Kidney epithelial cell (primary cell): ENCODE measurements at regions not wholly inside any gene's neighbourhood (a gene's known extent, or its start where the extent isn't known, plus 50 kb on each side); places are given as distances from the start of the nearest gene placed in this dataset.

ENCODE experiments used
- DNase-seq: peaks from one replicate; pipeline ENCODE4 v3.0.0-alpha.2; 2010; ENCODE audit warnings: low read depth
- H3K27me3 ChIP-seq: 2 replicates; pipeline ENCODE4 v1.6.0; 2011; ENCODE audit warnings: low read length; ENCODE audit not compliant: control insufficient read depth, insufficient read depth
- H3K36me3 ChIP-seq: 2 replicates; pipeline ENCODE4 v1.5.1; 2011; ENCODE audit warnings: low read length; ENCODE audit not compliant: control insufficient read depth, insufficient read depth
- H3K4me3 ChIP-seq: 2 replicates; pipeline ENCODE4 v1.5.1; 2011; ENCODE audit warnings: low read depth, mild to moderate bottlenecking, control low read depth, low read length
- TF ChIP-seq, protein P1 (sequence below): IDR thresholded peaks from 2 replicates; pipeline ENCODE4 v1.5.1; 2011; ENCODE audit warnings: mild to moderate bottlenecking, moderate library complexity, low read length, control low read depth, inconsistent platforms; ENCODE audit not compliant: insufficient read depth, poor library complexity, severe bottlenecking

DNA sequence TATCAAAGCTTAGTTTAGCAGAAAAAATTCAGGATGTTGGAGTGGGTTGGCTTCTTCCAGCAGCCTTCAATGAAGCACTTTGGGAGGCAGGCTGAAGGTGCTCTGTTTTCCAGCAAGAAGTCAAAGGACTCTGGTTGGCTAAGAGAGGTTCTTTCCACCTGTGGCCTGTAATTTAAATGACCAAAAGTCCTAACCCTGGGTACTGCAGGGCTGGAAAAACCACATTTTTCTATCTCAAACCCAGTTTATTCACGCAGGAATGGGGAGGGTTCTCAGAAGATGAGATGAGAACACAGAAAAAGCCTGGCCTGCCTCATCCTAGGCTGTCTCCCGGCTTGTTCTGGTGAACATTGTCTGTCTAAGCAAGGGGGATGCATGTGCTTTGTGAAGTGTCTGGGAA lies 68.6 kb upstream of the ZFHX3 start:
- no peaks in the 10 kb centered on the region for H3K27me3 ChIP-seq
- TF ChIP-seq, protein P1, sequence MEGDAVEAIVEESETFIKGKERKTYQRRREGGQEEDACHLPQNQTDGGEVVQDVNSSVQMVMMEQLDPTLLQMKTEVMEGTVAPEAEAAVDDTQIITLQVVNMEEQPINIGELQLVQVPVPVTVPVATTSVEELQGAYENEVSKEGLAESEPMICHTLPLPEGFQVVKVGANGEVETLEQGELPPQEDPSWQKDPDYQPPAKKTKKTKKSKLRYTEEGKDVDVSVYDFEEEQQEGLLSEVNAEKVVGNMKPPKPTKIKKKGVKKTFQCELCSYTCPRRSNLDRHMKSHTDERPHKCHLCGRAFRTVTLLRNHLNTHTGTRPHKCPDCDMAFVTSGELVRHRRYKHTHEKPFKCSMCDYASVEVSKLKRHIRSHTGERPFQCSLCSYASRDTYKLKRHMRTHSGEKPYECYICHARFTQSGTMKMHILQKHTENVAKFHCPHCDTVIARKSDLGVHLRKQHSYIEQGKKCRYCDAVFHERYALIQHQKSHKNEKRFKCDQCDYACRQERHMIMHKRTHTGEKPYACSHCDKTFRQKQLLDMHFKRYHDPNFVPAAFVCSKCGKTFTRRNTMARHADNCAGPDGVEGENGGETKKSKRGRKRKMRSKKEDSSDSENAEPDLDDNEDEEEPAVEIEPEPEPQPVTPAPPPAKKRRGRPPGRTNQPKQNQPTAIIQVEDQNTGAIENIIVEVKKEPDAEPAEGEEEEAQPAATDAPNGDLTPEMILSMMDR, result no peak
- no peak for DNase-seq
- H3K4me3 ChIP-seq, result no peak overlapping the region
- H3K36me3 ChIP-seq, result no peaks in the 10 kb centered on the region

DNA sequence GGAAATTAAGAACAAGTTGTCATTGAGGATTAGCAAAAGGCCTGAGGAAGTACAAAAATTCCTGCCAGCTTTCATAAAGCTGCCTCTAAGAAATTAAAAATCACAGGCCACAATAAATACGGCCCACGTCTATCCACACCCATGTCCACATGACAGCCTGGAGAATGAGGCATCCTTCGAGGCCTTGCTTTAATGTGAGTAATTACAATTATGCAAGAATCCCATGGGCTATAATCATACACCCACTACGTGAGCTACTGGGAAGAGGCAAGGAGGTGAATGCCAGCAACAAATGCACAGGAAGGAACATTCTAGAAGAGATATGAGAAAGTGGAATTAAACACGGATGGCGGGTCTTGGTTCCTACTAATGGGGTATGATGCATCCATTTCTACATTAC lies 65.4 kb upstream of the ZFHX3 start:
- Histone ChIP-seq H3K4me3 (no peak overlapping the region), H3K27me3 (no peaks in the 10 kb centered on the region), H3K36me3 (no peaks in the 10 kb centered on the region)
- TF ChIP-seq, protein P1, result no peak
- no peak for DNase-seq

DNA sequence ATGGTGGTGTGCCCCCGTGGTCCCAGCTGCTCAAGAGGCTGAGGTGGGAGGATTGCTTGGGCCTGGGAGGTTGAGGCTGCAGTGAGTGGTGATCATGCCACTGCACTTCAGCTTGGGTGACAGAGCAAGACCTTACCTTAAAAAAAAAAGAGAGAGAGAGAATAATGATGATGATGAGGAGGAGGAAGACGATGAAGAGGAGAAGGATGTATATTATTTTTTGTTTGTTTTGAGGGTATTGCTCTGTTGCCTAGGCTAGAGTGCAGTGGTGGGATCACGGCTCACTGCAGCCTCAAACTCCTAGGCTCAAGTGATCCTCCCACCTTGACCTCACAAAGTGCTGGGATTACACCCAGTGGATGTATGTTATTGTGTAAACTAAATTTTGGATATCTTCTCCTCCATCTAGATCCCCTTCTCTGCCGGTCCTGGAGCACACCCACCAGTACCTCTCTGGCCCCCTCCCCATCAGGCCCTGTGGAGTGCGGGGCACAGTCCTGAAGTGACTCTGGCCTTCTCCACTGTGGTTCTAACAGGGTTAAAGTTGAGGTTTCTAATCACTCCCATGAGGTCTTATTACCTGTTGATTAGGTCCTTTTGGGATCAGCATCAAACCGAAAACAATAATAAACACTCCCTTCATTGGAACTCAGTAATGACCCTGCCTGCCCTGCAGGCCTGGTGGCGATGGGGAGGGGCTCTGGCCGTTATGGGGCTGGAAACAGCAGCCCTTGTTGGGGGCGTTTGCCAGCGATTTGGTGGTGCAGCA lies 60.5 kb upstream of the ZFHX3 start:
- H3K36me3 ChIP-seq, result no peaks in the 10 kb centered on the region
- H3K27me3 ChIP-seq, result no peaks in the 10 kb centered on the region
- TF ChIP-seq, protein P1, result no peak
- DNase-seq, result no peak
- no peak overlapping the region for H3K4me3 ChIP-seq

DNA sequence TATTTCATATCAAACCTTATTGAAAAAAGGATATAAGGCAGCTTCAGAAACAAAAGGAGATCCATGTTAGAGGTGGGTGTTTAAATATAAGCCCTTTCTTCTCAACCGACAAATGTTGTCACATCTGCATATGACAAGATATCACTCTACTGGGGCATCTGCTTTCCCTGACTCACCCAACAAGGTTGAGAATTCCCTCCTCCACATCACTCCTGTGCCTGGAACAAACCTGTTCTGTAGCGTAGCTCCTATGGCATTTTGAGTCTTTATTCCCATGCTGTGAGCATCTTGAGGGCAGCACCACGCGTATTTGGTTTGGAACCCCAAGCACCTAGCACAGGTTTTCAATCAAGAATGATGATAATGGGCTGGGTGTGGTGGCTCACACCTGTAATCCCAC lies 59.4 kb upstream of the ZFHX3 start:
- H3K36me3 ChIP-seq, result no peaks in the 10 kb centered on the region
- TF ChIP-seq, protein P1, result no peak
- no peaks in the 10 kb centered on the region for H3K27me3 ChIP-seq
- H3K4me3 ChIP-seq, result no peak overlapping the region
- DNase-seq, result no peak

DNA sequence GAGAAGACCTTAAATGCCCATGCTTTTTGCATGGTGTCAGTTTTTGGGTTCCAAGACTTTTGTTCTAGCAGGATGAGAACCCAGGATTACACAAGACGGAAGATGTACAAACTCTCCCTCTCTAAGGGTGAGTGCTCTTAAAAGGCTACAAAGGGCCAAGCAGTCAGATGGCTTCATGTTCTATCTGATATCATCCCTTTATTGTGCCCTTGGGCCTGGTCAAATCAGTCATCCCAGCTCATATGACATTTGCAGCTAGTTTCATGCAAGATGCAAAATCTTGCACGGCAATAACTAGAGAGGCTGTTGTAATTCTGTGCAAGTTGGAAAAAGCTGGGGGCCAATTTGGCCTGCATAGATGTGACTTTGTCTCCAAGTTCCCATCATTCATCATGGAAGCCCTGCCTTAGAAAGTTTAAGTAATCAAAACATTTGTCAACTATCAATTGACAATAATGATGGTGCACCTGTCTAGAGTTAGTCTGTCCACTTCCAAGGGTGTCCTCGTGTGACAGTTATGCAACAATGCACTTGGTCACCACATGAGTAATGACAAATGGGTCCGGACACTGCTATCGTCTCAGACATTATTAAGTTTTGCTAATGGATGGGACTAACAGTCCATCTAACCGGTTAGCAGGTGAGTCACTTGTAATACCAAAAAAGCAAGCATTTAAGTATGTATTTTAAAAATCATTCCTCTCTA lies 58.6 kb upstream of the ZFHX3 start:
- no peak for DNase-seq
- Histone ChIP-seq H3K36me3 (no peaks in the 10 kb centered on the region), H3K27me3 (no peaks in the 10 kb centered on the region), H3K4me3 (no peak overlapping the region)
- TF ChIP-seq, protein P1, result no peak
